KMS-11 (cell line): ENCODE measurements at regions not wholly inside any gene's neighbourhood (a gene's known extent, or its start where the extent isn't known, plus 50 kb on each side); places are given as distances from the start of the nearest gene placed in this dataset.

Experiments
- H2AFZ ChIP-seq: fragments of 200-600 bp; sonication (generic); 2 replicates; pipeline ENCODE4 v1.6.1; 2016; ENCODE audit warnings: antibody characterized with exemption, mixed run types, low read depth
- H3K27ac ChIP-seq: fragments of 200-600 bp; sonication (generic); 2 replicates; pipeline ENCODE4 v1.6.1; 2016; ENCODE audit warnings: mild to moderate bottlenecking, mixed run types
- H3K27me3 ChIP-seq: fragments of 200-600 bp; sonication (generic); 2 replicates; pipeline ENCODE4 v1.6.1; 2017; ENCODE audit warnings: mild to moderate bottlenecking, low read depth, mixed run types, moderate library complexity; ENCODE audit not compliant: insufficient read depth
- H3K36me3 ChIP-seq: fragments of 200-600 bp; sonication (generic); 2 replicates; pipeline ENCODE4 v1.6.1; 2017; ENCODE audit warnings: mild to moderate bottlenecking, mixed run types; ENCODE audit not compliant: insufficient read depth
- H3K4me1 ChIP-seq: fragments of 200-600 bp; sonication (generic); 2 replicates; pipeline ENCODE4 v1.6.1; 2016; ENCODE audit warnings: mild to moderate bottlenecking, low read depth, mixed run types; ENCODE audit not compliant: poor library complexity, severe bottlenecking
- H3K4me2 ChIP-seq: fragments of 200-600 bp; sonication (generic); 2 replicates; pipeline ENCODE4 v1.7.0; 2016; ENCODE audit warnings: mild to moderate bottlenecking, mixed run types
- H3K4me3 ChIP-seq: fragments of 200-600 bp; sonication (generic); IDR thresholded peaks from 2 replicates; pipeline ENCODE4 v1.6.1; 2017; ENCODE audit warnings: low read depth, low read length, mixed read lengths; ENCODE audit not compliant: insufficient read depth
- H3K79me2 ChIP-seq: fragments of 200-600 bp; sonication (generic); 2 replicates; pipeline ENCODE4 v1.6.1; 2016; ENCODE audit warnings: low read depth, mixed run types; ENCODE audit not compliant: insufficient read depth
- H3K9ac ChIP-seq: fragments of 200-600 bp; sonication (generic); 2 replicates; pipeline ENCODE4 v1.6.1; 2016; ENCODE audit warnings: mild to moderate bottlenecking, mixed run types
- H4K20me1 ChIP-seq: fragments of 200-600 bp; sonication (generic); 2 replicates; pipeline ENCODE4 v1.6.1; 2016; ENCODE audit warnings: mild to moderate bottlenecking, mixed run types; ENCODE audit not compliant: insufficient read depth
- TF ChIP-seq, protein P1 (sequence below): fragments of 200-600 bp; sonication (generic); conservative IDR thresholded peaks from 2 replicates; pipeline ENCODE4 v1.6.1; 2017; ENCODE audit warnings: low read depth, mild to moderate bottlenecking, antibody characterized with exemption, low read length, moderate library complexity, mixed read lengths

DNA sequence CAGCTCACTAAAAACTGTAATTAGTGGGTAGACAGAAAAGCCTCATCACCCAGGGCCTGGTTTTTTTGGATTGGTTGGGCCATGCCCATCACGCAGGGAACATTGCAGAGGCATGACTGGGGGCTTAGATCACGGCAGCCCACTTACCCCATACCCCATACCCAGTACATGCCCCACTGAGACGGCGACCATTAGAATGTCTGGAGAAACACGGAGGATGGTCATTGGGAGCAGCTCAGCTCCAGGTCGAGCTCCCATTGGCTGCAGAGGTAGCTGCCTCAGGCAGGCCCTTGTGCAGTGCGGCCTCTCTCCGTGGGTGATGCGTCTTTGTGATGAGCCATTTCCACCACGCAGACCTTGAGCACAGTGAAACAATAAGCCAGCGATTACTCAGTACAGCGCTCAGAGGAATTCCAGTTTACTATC is 204.0 kb downstream of the GADD45G start:
- Histone ChIP-seq H3K27me3 (no peaks in the 10 kb centered on the region), H3K4me3 (no peak overlapping the region), H3K36me3 (no peaks in the 10 kb centered on the region), H3K9ac (no peak overlapping the region), H2AFZ (no peak overlapping the region), H3K27ac (no peak overlapping the region), H3K79me2 (no peaks in the 10 kb centered on the region), H4K20me1 (no peaks in the 10 kb centered on the region), H3K4me1 (peaks cover 16% of the 10 kb centered on the region), H3K4me2 (no peak overlapping the region)
- TF ChIP-seq, protein P1, sequence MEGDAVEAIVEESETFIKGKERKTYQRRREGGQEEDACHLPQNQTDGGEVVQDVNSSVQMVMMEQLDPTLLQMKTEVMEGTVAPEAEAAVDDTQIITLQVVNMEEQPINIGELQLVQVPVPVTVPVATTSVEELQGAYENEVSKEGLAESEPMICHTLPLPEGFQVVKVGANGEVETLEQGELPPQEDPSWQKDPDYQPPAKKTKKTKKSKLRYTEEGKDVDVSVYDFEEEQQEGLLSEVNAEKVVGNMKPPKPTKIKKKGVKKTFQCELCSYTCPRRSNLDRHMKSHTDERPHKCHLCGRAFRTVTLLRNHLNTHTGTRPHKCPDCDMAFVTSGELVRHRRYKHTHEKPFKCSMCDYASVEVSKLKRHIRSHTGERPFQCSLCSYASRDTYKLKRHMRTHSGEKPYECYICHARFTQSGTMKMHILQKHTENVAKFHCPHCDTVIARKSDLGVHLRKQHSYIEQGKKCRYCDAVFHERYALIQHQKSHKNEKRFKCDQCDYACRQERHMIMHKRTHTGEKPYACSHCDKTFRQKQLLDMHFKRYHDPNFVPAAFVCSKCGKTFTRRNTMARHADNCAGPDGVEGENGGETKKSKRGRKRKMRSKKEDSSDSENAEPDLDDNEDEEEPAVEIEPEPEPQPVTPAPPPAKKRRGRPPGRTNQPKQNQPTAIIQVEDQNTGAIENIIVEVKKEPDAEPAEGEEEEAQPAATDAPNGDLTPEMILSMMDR = no peak

DNA sequence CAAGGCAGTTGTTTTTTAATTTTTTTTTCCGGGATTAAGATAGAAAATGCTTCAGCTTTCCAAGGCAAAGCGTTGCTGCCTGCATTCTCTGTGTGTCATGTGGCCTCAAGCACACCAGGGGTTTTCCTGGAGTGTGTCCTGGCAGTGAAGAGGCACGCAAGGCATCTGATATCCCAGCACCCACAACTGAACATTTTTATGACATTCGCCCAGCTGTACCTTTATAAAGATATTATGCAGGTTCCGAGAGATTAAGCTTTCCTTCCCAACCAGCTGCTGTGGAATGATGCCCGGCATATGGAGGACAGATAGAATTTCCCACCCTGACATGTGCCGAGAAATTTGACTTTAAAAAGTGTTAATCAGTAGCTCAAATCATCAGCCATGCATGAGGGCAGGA is 205.6 kb downstream of the GADD45G start:
- TF ChIP-seq, protein P1 = no peak
- Histone ChIP-seq H3K4me1 (peaks cover 22% of the 10 kb centered on the region), H3K4me2 (no peak overlapping the region), H2AFZ (no peak overlapping the region), H3K36me3 (no peaks in the 10 kb centered on the region), H3K27me3 (no peaks in the 10 kb centered on the region), H3K9ac (no peak overlapping the region), H4K20me1 (no peaks in the 10 kb centered on the region), H3K4me3 (no peak overlapping the region), H3K79me2 (no peaks in the 10 kb centered on the region), H3K27ac (no peak overlapping the region)

DNA sequence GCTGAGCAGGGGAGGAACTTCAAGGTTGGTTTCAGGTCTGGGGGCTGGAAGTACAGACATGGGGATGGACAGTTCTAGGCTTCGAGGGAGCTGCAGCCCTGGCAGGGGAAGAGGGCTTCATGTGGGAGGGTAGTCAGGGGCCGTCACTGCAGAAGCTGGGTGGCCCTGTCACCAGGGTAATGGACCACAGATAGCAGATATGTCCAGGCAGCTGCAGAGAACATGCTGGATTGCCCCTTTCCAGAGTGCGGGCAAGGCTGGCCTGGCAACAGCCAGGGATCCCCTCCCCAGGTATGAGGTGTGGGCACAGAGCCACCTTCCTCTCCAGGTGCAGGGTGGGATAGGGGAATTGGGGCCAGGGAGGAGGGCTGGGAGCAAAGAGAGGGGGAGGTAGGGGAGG is 206.5 kb downstream of the GADD45G start:
- H3K4me3 ChIP-seq = no peak overlapping the region

DNA sequence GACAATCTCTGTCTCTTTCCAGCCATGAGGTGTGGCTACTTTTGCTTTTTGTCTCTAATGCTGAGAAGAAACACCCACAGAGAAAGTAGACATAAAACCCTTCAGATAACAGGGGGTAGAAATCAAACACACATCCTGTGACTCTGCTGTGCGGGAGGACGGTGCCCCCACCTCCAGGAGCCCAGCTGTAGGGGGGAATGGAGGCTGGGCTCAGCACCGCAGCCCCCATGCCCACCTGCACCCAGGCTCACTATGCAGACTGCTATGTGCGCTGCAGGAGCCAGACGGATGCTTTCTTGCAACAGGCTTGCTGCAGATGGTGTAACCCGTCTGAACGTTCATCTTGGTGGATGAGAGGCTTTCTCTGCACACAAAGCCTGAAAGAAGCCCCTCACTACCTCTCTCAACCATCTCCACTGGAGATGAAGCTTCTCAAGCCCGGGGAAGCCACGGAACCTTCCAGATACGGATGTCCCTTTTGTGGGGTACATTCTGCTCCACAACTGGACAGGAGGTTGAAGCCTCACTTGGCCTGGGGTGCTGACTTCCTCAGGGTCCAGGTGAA is 207.2 kb downstream of the GADD45G start:
- Histone ChIP-seq H3K4me3 (no peak overlapping the region), H3K4me1 (peaks cover 34% of the 10 kb centered on the region), H3K9ac (no peak overlapping the region), H4K20me1 (no peaks in the 10 kb centered on the region), H3K36me3 (no peaks in the 10 kb centered on the region), H3K79me2 (no peaks in the 10 kb centered on the region), H2AFZ (no peak overlapping the region), H3K27ac (no peak overlapping the region), H3K27me3 (no peaks in the 10 kb centered on the region), H3K4me2 (no peak overlapping the region)
- TF ChIP-seq, protein P1 = no peak

More for the DNA sequence above, 206.5 kb downstream of the GADD45G start:
- TF ChIP-seq, protein P1 = no peak
- Histone ChIP-seq H3K36me3 (no peaks in the 10 kb centered on the region), H2AFZ (no peak overlapping the region), H3K27ac (no peak overlapping the region), H3K27me3 (no peaks in the 10 kb centered on the region), H3K79me2 (no peaks in the 10 kb centered on the region), H4K20me1 (no peaks in the 10 kb centered on the region), H3K4me2 (no peak overlapping the region), H3K9ac (no peak overlapping the region), H3K4me1 (peaks cover 31% of the 10 kb centered on the region)
